Loucy (cell line): ENCODE measurements at regions not wholly inside any gene's neighbourhood (a gene's known extent, or its start where the extent isn't known, plus 50 kb on each side); places are given as distances from the start of the nearest gene placed in this dataset.

Source experiments
- H2AFZ ChIP-seq: fragments of 200-600 bp; sonication (generic); 2 replicates; pipeline ENCODE4 v1.6.0; 2016; ENCODE audit warnings: antibody characterized with exemption, mild to moderate bottlenecking, low read length, moderate library complexity
- H3F3A ChIP-seq: fragments of 200-600 bp; 2 replicates; pipeline ENCODE4 v1.6.0; 2016; ENCODE audit warnings: antibody characterized with exemption, low read depth, mild to moderate bottlenecking
- H3K27me3 ChIP-seq: fragments of 200-600 bp; sonication (generic); 2 replicates; pipeline ENCODE4 v1.6.1; 2014; ENCODE audit warnings: low read length, mild to moderate bottlenecking; ENCODE audit not compliant: insufficient read depth, poor library complexity, severe bottlenecking
- H3K36me3 ChIP-seq: fragments of 200-600 bp; sonication (generic); 2 replicates; pipeline ENCODE4 v1.6.1; 2016; ENCODE audit warnings: low read length; ENCODE audit not compliant: insufficient read depth
- H3K4me1 ChIP-seq: fragments of 200-600 bp; sonication (generic); 2 replicates; pipeline ENCODE4 v1.5.1; 2014; ENCODE audit warnings: low read length, mild to moderate bottlenecking; ENCODE audit not compliant: insufficient read depth, poor library complexity, severe bottlenecking
- H3K4me2 ChIP-seq: fragments of 200-600 bp; sonication (generic); 2 replicates; pipeline ENCODE4 v1.6.0; 2014; ENCODE audit warnings: antibody characterized with exemption, low read length, low read depth, mild to moderate bottlenecking; ENCODE audit not compliant: poor library complexity, severe bottlenecking
- H3K4me3 ChIP-seq: fragments of 200-600 bp; sonication (generic); 2 replicates; pipeline ENCODE4 v1.5.1; 2014; ENCODE audit warnings: low read length, mild to moderate bottlenecking, mixed read lengths; ENCODE audit not compliant: poor library complexity, severe bottlenecking
- H3K79me2 ChIP-seq: fragments of 200-600 bp; sonication (generic); 2 replicates; pipeline ENCODE4 v1.6.1; 2014; ENCODE audit warnings: low read length; ENCODE audit not compliant: insufficient read depth
- H3K9ac ChIP-seq: fragments of 200-600 bp; sonication (generic); 2 replicates; pipeline ENCODE4 v1.6.0; 2014; ENCODE audit warnings: mild to moderate bottlenecking, low read depth, low read length, moderate library complexity; ENCODE audit not compliant: poor library complexity, severe bottlenecking
- H3K9me2 ChIP-seq: fragments of 200-600 bp; sonication (generic); replicated peaks from 2 replicates; pipeline ENCODE4 v1.6.1; 2016; ENCODE audit warnings: low read depth, low read length, mixed read lengths
- H3K9me3 ChIP-seq: fragments of 200-600 bp; sonication (generic); 2 replicates; pipeline ENCODE4 v1.6.1; 2014; ENCODE audit warnings: mild to moderate bottlenecking, antibody characterized with exemption, low read length, low read depth; ENCODE audit not compliant: insufficient read depth
- H4K20me1 ChIP-seq: fragments of 200-600 bp; sonication (generic); 2 replicates; pipeline ENCODE4 v1.6.0; 2014; ENCODE audit warnings: antibody characterized with exemption, low read length, mild to moderate bottlenecking; ENCODE audit not compliant: insufficient read depth, poor library complexity, severe bottlenecking
- EZH2phosphoT487 ChIP-seq: fragments of 200-600 bp; IDR thresholded peaks from 2 replicates; pipeline ENCODE4 v1.6.1; 2018; ENCODE audit warnings: antibody characterized with exemption, mild to moderate bottlenecking, moderate library complexity, borderline replicate concordance
- TF ChIP-seq, protein P1 (sequence below): fragments of 200-600 bp; sonication (generic); conservative IDR thresholded peaks from 2 replicates; pipeline ENCODE4 v1.5.1; 2014; ENCODE audit warnings: mild to moderate bottlenecking, antibody characterized with exemption, low read length

GRCh38 chr4:1487106-1487505, 80.9 kb upstream of the NKX1-1 start:
- Histone ChIP-seq H3K4me1 (no peaks in the 10 kb centered on the region), H4K20me1 (no peaks in the 10 kb centered on the region), H3K9me3 (peaks cover 31% of the 10 kb centered on the region; the same call in 1 of the 2 replicates), H3K4me2 (no peak overlapping the region), H3K79me2 (no peaks in the 10 kb centered on the region), H2AFZ (no peak overlapping the region), H3K9ac (no peak overlapping the region), H3K9me2 (no peaks in the 10 kb centered on the region), H3K27me3 (no peaks in the 10 kb centered on the region), H3F3A (no peaks in the 10 kb centered on the region), H3K36me3 (no peaks in the 10 kb centered on the region), H3K4me3 (no peak overlapping the region)
- TF ChIP-seq EZH2phosphoT487 = no peak

DNA sequence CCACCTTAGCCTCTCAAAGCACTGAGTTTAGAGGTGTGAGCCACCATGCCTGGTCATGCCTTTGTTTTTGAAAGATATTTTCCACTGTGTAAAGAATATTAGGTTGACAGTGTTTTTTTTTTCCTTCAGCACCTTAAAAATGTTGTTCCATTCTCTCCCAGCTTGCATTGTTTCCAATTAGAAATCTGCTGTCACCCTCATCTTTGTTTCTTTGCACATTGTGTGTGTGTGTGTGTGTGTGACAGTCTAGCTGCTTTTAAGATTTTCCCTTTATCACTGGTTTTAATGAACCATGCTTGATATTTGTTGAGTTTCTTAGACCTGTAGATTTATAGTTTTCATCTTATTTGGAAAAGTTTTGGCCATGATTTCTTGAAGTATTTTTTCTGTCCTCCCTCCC, 79.0 kb upstream of the NKX1-1 start:
- Histone ChIP-seq H3K36me3 (no peaks in the 10 kb centered on the region), H3K27me3 (no peaks in the 10 kb centered on the region), H3K9me2 (no peaks in the 10 kb centered on the region), H3K79me2 (no peaks in the 10 kb centered on the region), H4K20me1 (no peaks in the 10 kb centered on the region), H3K4me1 (no peaks in the 10 kb centered on the region), H2AFZ (no peak overlapping the region), H3F3A (no peaks in the 10 kb centered on the region), H3K4me2 (no peak overlapping the region), H3K9ac (no peak overlapping the region), H3K9me3 (peaks cover 33% of the 10 kb centered on the region; the same call in 1 of the 2 replicates), H3K4me3 (no peak overlapping the region)
- no peak for TF ChIP-seq EZH2phosphoT487
- TF ChIP-seq, protein P1, sequence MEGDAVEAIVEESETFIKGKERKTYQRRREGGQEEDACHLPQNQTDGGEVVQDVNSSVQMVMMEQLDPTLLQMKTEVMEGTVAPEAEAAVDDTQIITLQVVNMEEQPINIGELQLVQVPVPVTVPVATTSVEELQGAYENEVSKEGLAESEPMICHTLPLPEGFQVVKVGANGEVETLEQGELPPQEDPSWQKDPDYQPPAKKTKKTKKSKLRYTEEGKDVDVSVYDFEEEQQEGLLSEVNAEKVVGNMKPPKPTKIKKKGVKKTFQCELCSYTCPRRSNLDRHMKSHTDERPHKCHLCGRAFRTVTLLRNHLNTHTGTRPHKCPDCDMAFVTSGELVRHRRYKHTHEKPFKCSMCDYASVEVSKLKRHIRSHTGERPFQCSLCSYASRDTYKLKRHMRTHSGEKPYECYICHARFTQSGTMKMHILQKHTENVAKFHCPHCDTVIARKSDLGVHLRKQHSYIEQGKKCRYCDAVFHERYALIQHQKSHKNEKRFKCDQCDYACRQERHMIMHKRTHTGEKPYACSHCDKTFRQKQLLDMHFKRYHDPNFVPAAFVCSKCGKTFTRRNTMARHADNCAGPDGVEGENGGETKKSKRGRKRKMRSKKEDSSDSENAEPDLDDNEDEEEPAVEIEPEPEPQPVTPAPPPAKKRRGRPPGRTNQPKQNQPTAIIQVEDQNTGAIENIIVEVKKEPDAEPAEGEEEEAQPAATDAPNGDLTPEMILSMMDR = no peak

GRCh38 chr4:1480720-1481119, 74.5 kb upstream of the NKX1-1 start:
- no peaks in the 10 kb centered on the region for H3K36me3 ChIP-seq
- no peak overlapping the region for H3K4me2 ChIP-seq
- H3K79me2 ChIP-seq = no peaks in the 10 kb centered on the region
- no peak overlapping the region for H3K4me3 ChIP-seq
- H2AFZ ChIP-seq = no peak overlapping the region
- peaks cover 16% of the 10 kb centered on the region; the same call in 1 of the 2 replicates for H3K9me3 ChIP-seq
- no peaks in the 10 kb centered on the region for H3F3A ChIP-seq
- no peaks in the 10 kb centered on the region for H4K20me1 ChIP-seq
- H3K27me3 ChIP-seq = no peaks in the 10 kb centered on the region
- no peak overlapping the region for H3K9ac ChIP-seq
- no peaks in the 10 kb centered on the region for H3K4me1 ChIP-seq
- TF ChIP-seq, protein P1 = no peak
- no peak for TF ChIP-seq EZH2phosphoT487
- no peaks in the 10 kb centered on the region for H3K9me2 ChIP-seq

DNA sequence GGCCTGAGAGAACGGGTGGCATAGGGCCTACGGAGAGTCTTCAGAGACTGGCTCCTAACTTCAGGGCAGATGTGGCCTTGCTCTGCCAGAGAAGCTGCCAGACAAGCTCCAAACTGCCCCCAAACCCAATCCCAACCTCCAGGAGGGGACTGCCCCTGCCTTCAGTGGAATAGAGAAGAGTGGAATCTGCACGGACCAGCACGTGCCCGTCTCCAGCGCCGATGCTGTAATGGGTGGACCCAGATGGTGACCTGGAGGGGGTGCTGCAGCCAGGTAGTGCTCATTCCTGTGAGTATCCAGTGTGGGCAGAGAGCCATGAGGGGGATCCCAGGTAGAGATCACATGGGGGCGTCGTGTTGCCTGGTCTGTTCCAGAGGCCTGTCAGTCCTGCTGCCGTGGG, 73.2 kb upstream of the NKX1-1 start:
- no peaks in the 10 kb centered on the region for H3K27me3 ChIP-seq
- no peaks in the 10 kb centered on the region for H4K20me1 ChIP-seq
- no peaks in the 10 kb centered on the region for H3K36me3 ChIP-seq
- H2AFZ ChIP-seq = no peak overlapping the region
- H3K9ac ChIP-seq = no peak overlapping the region
- no peak overlapping the region for H3K4me3 ChIP-seq
- no peak for TF ChIP-seq EZH2phosphoT487
- TF ChIP-seq, protein P1 = no peak
- peaks cover 13% of the 10 kb centered on the region; the same call in 1 of the 2 replicates for H3K9me3 ChIP-seq
- no peaks in the 10 kb centered on the region for H3K79me2 ChIP-seq
- no peaks in the 10 kb centered on the region for H3K4me1 ChIP-seq
- no peaks in the 10 kb centered on the region for H3F3A ChIP-seq
- H3K4me2 ChIP-seq = no peak overlapping the region
- H3K9me2 ChIP-seq = no peaks in the 10 kb centered on the region
